Activated T-helper 1 cell treated with anti-CD3 and anti-CD28 coated beads, Interleukin-12 subunit alpha, Interleukin-12 subunit beta, Interleukin-2, Interleukin-4 antibody, amounts not matched to agents 30 ng/mL and 10 ng/mL and 1 ng/mL, durations not matched to agents 14 hours and 24 hours and 36 hours (primary cell): ENCODE measurements at regions not wholly inside any gene's neighbourhood (a gene's known extent, or its start where the extent isn't known, plus 50 kb on each side); places are given as distances from the start of the nearest gene placed in this dataset.

Source experiments
- DNase-seq: peaks from one replicate; pipeline ENCODE4 v3.0.0; 2021; ENCODE audit warnings: low spot score
- H3K27ac Mint-ChIP-seq: one replicate; pipeline ENCODE4 v1.8.0; 2021; ENCODE audit warnings: mild to moderate bottlenecking, mixed read lengths
- H3K27me3 Mint-ChIP-seq: one replicate; pipeline ENCODE4 v1.8.0; 2022; ENCODE audit warnings: mild to moderate bottlenecking, moderate library complexity, mixed read lengths; ENCODE audit not compliant: insufficient read depth
- H3K36me3 Mint-ChIP-seq: one replicate; pipeline ENCODE4 v1.8.0; 2021; ENCODE audit warnings: low read depth, mixed read lengths
- H3K4me1 Mint-ChIP-seq: one replicate; pipeline ENCODE4 v1.8.0; 2021; ENCODE audit warnings: low read depth, mixed read lengths
- H3K4me3 Mint-ChIP-seq: one replicate; pipeline ENCODE4 v1.8.0; 2021; ENCODE audit warnings: mild to moderate bottlenecking, moderate library complexity, mixed read lengths
- H3K9me3 Mint-ChIP-seq: one replicate; pipeline ENCODE4 v1.8.0; 2021; ENCODE audit warnings: mixed read lengths
- intact Hi-C: fragments of 100-400 bp; cut with micrococcal nuclease; formaldehyde crosslinking; loops from one replicate; pipeline ENCODE4 v1.15.1; 2024

GRCh38 chr3:115475178-115476041, 147.9 kb upstream of the GAP43 start:
- no peak overlapping the region for H3K27ac Mint-ChIP-seq
- DNase-seq, result no peak
- intact Hi-C loops, result no loop called here
- no peaks in the 10 kb centered on the region for H3K9me3 Mint-ChIP-seq
- no peak overlapping the region for H3K4me3 Mint-ChIP-seq
- H3K4me1 Mint-ChIP-seq, result no peaks in the 10 kb centered on the region
- H3K27me3 Mint-ChIP-seq, result no peaks in the 10 kb centered on the region
- no peaks in the 10 kb centered on the region for H3K36me3 Mint-ChIP-seq

DNA sequence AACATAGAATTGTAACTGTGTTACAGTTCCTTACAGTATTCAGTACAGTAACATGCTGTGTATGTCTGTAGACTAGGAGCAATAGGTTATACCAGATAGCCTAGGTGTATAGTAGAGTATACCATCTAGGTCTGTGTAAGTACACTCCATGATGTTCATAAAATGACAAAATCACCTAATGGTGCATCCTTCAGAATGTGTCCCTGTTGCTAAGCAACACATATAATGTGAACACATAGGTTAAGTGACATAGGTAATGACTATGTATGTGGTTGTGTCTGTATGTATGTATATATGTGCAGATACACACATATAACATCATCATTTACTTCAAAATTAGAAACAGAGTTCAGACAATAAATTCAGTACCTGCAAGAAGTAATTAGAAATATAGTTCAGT, 146.8 kb upstream of the GAP43 start:
- no peak overlapping the region for H3K4me3 Mint-ChIP-seq
- H3K27me3 Mint-ChIP-seq, result no peaks in the 10 kb centered on the region
- no peaks in the 10 kb centered on the region for H3K36me3 Mint-ChIP-seq
- H3K4me1 Mint-ChIP-seq, result no peaks in the 10 kb centered on the region
- intact Hi-C loops, result no loop called here
- H3K9me3 Mint-ChIP-seq, result no peaks in the 10 kb centered on the region
- H3K27ac Mint-ChIP-seq, result no peak overlapping the region
- no peak for DNase-seq

- intact Hi-C loops, result no loop called here
- no peaks in the 10 kb centered on the region for H3K9me3 Mint-ChIP-seq
Observed at GRCh38 chr3:115478359-115478758, 145.0 kb upstream of the GAP43 start.

DNA sequence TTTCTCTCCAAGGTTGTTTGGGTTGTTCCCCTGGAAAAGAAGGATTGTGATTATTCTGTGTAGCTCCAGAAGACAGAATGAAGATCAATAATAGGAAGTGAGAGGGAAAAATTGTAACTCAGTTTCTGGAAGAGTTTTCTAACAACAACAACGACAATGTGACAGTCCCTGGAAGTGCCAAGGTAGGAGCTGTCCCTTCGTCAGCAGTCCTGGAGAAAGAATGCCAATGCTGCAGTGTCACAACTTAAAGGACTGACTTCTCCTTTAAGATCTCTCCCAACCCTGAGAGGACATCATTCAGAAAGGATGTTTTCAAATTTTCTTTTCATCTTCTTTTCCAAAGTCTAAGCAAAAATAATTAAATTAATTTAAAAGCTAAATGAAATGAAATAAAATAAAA, 136.4 kb upstream of the GAP43 start:
- Mint-ChIP-seq H3K4me3 (no peak overlapping the region), H3K36me3 (no peaks in the 10 kb centered on the region), H3K9me3 (no peaks in the 10 kb centered on the region), H3K27me3 (peaks cover 5% of the 10 kb centered on the region), H3K27ac (no peak overlapping the region), H3K4me1 (no peaks in the 10 kb centered on the region)
- DNase-seq, result no peak
- intact Hi-C loops, result no loop called here

More at GRCh38 chr3:115478359-115478758, 145.0 kb upstream of the GAP43 start:
- Mint-ChIP-seq H3K36me3 (no peaks in the 10 kb centered on the region), H3K4me3 (no peak overlapping the region), H3K27me3 (no peaks in the 10 kb centered on the region), H3K27ac (no peak overlapping the region), H3K4me1 (no peaks in the 10 kb centered on the region)
- no peak for DNase-seq

DNA sequence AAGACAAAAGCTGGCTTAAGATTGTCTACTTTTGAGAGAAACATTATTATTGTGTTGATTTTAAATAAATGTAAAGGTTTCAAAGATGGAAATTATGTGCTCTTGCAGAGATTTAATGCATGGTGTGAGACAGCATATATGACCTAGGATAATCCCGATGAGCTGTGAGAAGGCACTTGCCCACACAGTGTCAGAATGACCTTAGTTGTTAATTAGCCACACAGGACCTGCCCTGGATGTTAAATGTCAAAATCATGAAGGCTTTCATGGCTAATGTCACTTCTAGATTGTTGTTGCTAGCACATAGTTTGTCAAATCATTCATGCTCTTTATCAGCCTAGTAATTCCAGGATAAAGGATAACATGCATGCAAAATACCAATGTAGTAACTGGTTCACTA, 135.3 kb upstream of the GAP43 start:
- no peak overlapping the region for H3K27ac Mint-ChIP-seq
- H3K27me3 Mint-ChIP-seq, result peaks cover 5% of the 10 kb centered on the region
- H3K36me3 Mint-ChIP-seq, result no peaks in the 10 kb centered on the region
- intact Hi-C loops, result no loop called here
- no peak overlapping the region for H3K4me3 Mint-ChIP-seq
- H3K9me3 Mint-ChIP-seq, result no peaks in the 10 kb centered on the region
- no peaks in the 10 kb centered on the region for H3K4me1 Mint-ChIP-seq
- no peak for DNase-seq

GRCh38 chr3:115488409-115488808, 134.9 kb upstream of the GAP43 start:
- H3K27me3 Mint-ChIP-seq, result peaks cover 5% of the 10 kb centered on the region

GRCh38 chr3:115494826-115495225, 128.5 kb upstream of the GAP43 start:
- no peak for DNase-seq
- no peaks in the 10 kb centered on the region for H3K4me1 Mint-ChIP-seq
- H3K9me3 Mint-ChIP-seq, result no peaks in the 10 kb centered on the region
- no peak overlapping the region for H3K4me3 Mint-ChIP-seq
- H3K36me3 Mint-ChIP-seq, result no peaks in the 10 kb centered on the region
- no peak overlapping the region for H3K27ac Mint-ChIP-seq
- peaks cover 2% of the 10 kb centered on the region for H3K27me3 Mint-ChIP-seq
- intact Hi-C loops, result no loop called here

More at GRCh38 chr3:115488409-115488808, 134.9 kb upstream of the GAP43 start:
- DNase-seq, result no peak
- no peaks in the 10 kb centered on the region for H3K4me1 Mint-ChIP-seq
- H3K27ac Mint-ChIP-seq, result no peak overlapping the region
- intact Hi-C loops, result no loop called here
- H3K36me3 Mint-ChIP-seq, result no peaks in the 10 kb centered on the region
- no peak overlapping the region for H3K4me3 Mint-ChIP-seq
- H3K9me3 Mint-ChIP-seq, result no peaks in the 10 kb centered on the region

DNA sequence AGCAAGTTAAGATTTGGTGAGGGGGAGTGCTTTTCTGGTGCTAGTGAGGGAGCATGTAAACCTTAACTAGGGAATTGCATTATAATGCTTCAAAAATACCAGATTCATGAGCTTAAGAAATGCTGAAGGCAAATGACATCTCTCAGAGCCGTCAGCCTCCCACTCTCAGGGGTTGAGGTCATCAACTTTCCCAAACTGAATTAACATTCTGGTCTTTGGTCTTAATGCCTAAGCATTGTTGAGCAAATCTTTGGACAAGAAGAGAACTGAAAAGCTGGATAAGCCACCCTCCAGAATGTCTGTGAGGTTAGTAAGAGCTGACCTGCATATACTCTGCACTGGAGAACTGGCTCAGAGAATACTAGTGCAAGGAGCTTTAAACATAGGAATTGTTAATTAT, 124.9 kb upstream of the GAP43 start:
- Mint-ChIP-seq H3K27me3 (peaks cover 2% of the 10 kb centered on the region), H3K27ac (no peak overlapping the region), H3K4me1 (no peaks in the 10 kb centered on the region), H3K4me3 (no peak overlapping the region), H3K9me3 (no peaks in the 10 kb centered on the region), H3K36me3 (no peaks in the 10 kb centered on the region)
- DNase-seq, result no peak
- intact Hi-C loops, result no loop called here

DNA sequence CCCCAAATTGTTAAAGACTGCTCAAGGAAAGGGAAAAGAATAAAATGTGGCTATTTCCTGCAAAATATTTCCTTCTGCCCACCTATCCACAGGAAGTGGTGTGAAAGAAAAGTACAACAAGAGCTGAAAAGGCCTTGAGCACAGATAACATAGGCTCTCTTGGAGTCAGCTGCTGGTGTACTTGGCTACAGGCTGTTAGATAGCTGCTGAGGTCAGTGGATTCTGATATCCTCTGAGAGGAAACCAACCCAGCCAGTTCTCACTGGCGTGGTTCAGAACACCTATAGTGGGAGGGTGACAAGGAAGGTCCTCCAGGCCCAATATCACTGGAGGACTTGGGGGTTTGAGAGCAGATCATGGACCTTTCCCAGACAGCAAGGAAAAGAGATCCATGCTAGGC, 124.4 kb upstream of the GAP43 start:
- Mint-ChIP-seq H3K27ac (no peak overlapping the region), H3K4me3 (no peak overlapping the region), H3K27me3 (peaks cover 2% of the 10 kb centered on the region), H3K36me3 (no peaks in the 10 kb centered on the region), H3K4me1 (no peaks in the 10 kb centered on the region), H3K9me3 (no peaks in the 10 kb centered on the region)
- DNase-seq, result no peak
- intact Hi-C loops, result no loop called here

GRCh38 chr3:115499666-115500065, 123.6 kb upstream of the GAP43 start:
- no peaks in the 10 kb centered on the region for H3K9me3 Mint-ChIP-seq
- H3K4me1 Mint-ChIP-seq, result no peaks in the 10 kb centered on the region
- H3K27ac Mint-ChIP-seq, result no peak overlapping the region
- H3K27me3 Mint-ChIP-seq, result peaks cover 3% of the 10 kb centered on the region
- intact Hi-C loops, result no loop called here
- H3K4me3 Mint-ChIP-seq, result no peak overlapping the region
- H3K36me3 Mint-ChIP-seq, result no peaks in the 10 kb centered on the region
- DNase-seq, result no peak

DNA sequence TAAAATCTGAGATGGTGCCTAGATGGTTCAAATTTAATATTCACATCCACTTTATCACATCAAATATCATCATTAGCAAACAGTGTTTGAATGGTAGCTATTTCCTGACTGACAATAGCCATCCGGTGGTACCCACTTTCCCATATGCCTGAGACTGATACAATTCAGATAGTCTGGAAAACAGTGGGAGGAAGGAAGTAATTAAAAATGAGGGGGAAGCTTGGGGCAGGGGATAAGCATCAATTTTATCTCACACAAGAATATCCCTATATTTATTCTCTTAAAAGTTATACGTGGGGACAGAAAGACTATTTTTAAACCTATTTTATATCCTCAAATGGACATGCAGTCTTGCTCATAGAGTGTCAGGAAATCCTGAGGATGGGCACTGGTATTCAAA, 122.5 kb upstream of the GAP43 start:
- no peaks in the 10 kb centered on the region for H3K4me1 Mint-ChIP-seq
- H3K4me3 Mint-ChIP-seq, result no peak overlapping the region
- no peaks in the 10 kb centered on the region for H3K9me3 Mint-ChIP-seq
- intact Hi-C loops, result no loop called here
- DNase-seq, result no peak
- peaks cover 1% of the 10 kb centered on the region for H3K27me3 Mint-ChIP-seq
- no peak overlapping the region for H3K27ac Mint-ChIP-seq
- H3K36me3 Mint-ChIP-seq, result no peaks in the 10 kb centered on the region

GRCh38 chr3:115502128-115502527, 121.2 kb upstream of the GAP43 start:
- H3K4me3 Mint-ChIP-seq, result no peak overlapping the region
- no peak overlapping the region for H3K27ac Mint-ChIP-seq
- intact Hi-C loops, result no loop called here
- H3K4me1 Mint-ChIP-seq, result no peaks in the 10 kb centered on the region
- DNase-seq, result no peak
- H3K36me3 Mint-ChIP-seq, result no peaks in the 10 kb centered on the region
- H3K9me3 Mint-ChIP-seq, result no peaks in the 10 kb centered on the region
- peaks cover 1% of the 10 kb centered on the region for H3K27me3 Mint-ChIP-seq

GRCh38 chr3:115503394-115503793, 119.9 kb upstream of the GAP43 start:
- H3K4me3 Mint-ChIP-seq, result no peak overlapping the region
- no peaks in the 10 kb centered on the region for H3K9me3 Mint-ChIP-seq
- H3K27me3 Mint-ChIP-seq, result peaks cover 1% of the 10 kb centered on the region
- no peak overlapping the region for H3K27ac Mint-ChIP-seq
- intact Hi-C loops, result no loop called here
- DNase-seq, result no peak
- no peaks in the 10 kb centered on the region for H3K36me3 Mint-ChIP-seq
- H3K4me1 Mint-ChIP-seq, result no peaks in the 10 kb centered on the region

GRCh38 chr3:115508562-115508961, 114.7 kb upstream of the GAP43 start:
- peaks cover 25% of the 10 kb centered on the region for H3K27me3 Mint-ChIP-seq
- H3K36me3 Mint-ChIP-seq, result no peaks in the 10 kb centered on the region
- intact Hi-C loops, result no loop called here
- no peak overlapping the region for H3K4me3 Mint-ChIP-seq
- no peak for DNase-seq
- H3K9me3 Mint-ChIP-seq, result no peaks in the 10 kb centered on the region
- no peak overlapping the region for H3K27ac Mint-ChIP-seq
- H3K4me1 Mint-ChIP-seq, result peaks cover 18% of the 10 kb centered on the region
